VCaP (cell line): ENCODE measurements at regions not wholly inside any gene's neighbourhood (a gene's known extent, or its start where the extent isn't known, plus 50 kb on each side); places are given as distances from the start of the nearest gene placed in this dataset.

ENCODE experiments used
- H3K27ac ChIP-seq: fragments of 450-650 bp; 2 replicates; pipeline ENCODE4 v1.5.1; 2017
- CTCF ChIP-seq: fragments of 450-650 bp; conservative IDR thresholded peaks from 2 replicates; pipeline ENCODE4 v1.5.1; 2017; ENCODE audit warnings: mild to moderate bottlenecking, moderate library complexity

- TF ChIP-seq CTCF = no peak
- no peak overlapping the region for H3K27ac ChIP-seq
Observed at GRCh38 chr4:32219306-32220075, 1499.3 kb downstream of the PCDH7 start.

GRCh38 chr4:32226204-32226603 lies 1506.0 kb downstream of the PCDH7 start:
- no peak overlapping the region for H3K27ac ChIP-seq
- no peak for TF ChIP-seq CTCF

- no peak for TF ChIP-seq CTCF
Observed at GRCh38 chr4:32226733-32227132, 1506.6 kb downstream of the PCDH7 start.

GRCh38 chr4:32243926-32244325 lies 1523.8 kb downstream of the PCDH7 start:
- no peak overlapping the region for H3K27ac ChIP-seq
- no peak for TF ChIP-seq CTCF

More at GRCh38 chr4:32226733-32227132, 1506.6 kb downstream of the PCDH7 start:
- H3K27ac ChIP-seq = no peak overlapping the region

- TF ChIP-seq CTCF = no peak
- no peak overlapping the region for H3K27ac ChIP-seq
Observed at GRCh38 chr4:32249040-32249439, 1528.9 kb downstream of the PCDH7 start.

- TF ChIP-seq CTCF = no peak
Observed at GRCh38 chr4:32251126-32251525, 1531.0 kb downstream of the PCDH7 start.

GRCh38 chr4:32251926-32252325 lies 1531.8 kb downstream of the PCDH7 start:
- TF ChIP-seq CTCF = no peak
- no peak overlapping the region for H3K27ac ChIP-seq

More at GRCh38 chr4:32251126-32251525, 1531.0 kb downstream of the PCDH7 start:
- no peak overlapping the region for H3K27ac ChIP-seq
